ENCODE measurements at regions not wholly inside any gene's neighbourhood (a gene's known extent, or its start where the extent isn't known, plus 50 kb on each side); places are given as distances from the start of the nearest gene placed in this dataset.

DNA sequence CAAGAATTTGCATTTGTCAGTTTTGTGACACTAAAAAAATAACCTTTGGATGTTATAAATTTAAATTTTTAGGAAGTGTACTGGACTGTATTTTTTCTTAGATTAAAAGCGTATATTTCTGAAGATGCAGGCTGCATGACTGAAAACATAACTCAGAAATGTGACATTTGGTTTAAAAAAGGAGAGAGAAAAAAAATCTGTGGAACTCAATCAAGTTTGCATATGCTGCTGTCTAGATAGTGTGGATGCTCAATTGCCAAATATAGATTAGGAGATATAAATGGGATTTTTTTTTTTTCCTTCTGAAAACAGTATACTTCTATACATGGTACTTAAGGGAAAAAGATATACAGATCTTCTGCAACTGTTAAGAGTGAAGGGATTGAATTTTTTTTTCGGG, 402.3 kb downstream of the TAF11L14 start:
- TF ChIP-seq, protein P1, sequence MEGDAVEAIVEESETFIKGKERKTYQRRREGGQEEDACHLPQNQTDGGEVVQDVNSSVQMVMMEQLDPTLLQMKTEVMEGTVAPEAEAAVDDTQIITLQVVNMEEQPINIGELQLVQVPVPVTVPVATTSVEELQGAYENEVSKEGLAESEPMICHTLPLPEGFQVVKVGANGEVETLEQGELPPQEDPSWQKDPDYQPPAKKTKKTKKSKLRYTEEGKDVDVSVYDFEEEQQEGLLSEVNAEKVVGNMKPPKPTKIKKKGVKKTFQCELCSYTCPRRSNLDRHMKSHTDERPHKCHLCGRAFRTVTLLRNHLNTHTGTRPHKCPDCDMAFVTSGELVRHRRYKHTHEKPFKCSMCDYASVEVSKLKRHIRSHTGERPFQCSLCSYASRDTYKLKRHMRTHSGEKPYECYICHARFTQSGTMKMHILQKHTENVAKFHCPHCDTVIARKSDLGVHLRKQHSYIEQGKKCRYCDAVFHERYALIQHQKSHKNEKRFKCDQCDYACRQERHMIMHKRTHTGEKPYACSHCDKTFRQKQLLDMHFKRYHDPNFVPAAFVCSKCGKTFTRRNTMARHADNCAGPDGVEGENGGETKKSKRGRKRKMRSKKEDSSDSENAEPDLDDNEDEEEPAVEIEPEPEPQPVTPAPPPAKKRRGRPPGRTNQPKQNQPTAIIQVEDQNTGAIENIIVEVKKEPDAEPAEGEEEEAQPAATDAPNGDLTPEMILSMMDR (IDR thresholded peaks at IDR 0.05), result no peak
- no peak for DNase-seq
- no peak for ATAC-seq (ENCODE audit: low read depth)
- no peaks in the 10 kb centered on the region for H3K36me3 Mint-ChIP-seq (ENCODE audit: low read depth)
- ChIA-PET POLR2A (no interaction called here), CTCF (no interaction called here)
- H3K27me3 Mint-ChIP-seq, result no peaks in the 10 kb centered on the region
- intact Hi-C loops (cut with micrococcal nuclease), result no loop called here
- no peak overlapping the region for H3K27ac Mint-ChIP-seq
- H3K4me1 Mint-ChIP-seq, result peaks cover 3% of the 10 kb centered on the region
- no peak overlapping the region for H3K4me3 Mint-ChIP-seq
- no peaks in the 10 kb centered on the region for H3K9me3 Mint-ChIP-seq

DNA sequence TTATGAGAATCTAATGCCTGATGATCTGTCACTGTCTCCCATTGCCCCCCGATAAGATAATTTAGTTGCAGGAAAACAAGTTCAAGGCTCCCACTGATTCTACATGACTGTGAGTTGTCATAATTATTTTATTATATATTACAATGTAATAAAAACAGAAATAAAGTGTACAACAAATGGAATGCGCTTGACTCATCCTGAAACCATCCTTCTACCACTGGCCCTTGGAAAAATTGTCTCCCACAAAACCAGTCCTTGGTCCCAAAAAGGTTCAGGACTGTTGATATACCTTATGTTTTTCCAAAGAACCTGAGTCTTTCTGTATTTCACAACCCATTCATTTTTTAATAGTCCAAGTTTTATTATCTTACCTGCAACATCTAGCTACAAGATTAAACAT, 403.5 kb downstream of the TAF11L14 start:
- ChIA-PET POLR2A (no interaction called here), CTCF (no interaction called here)
- intact Hi-C loops (cut with micrococcal nuclease), result no loop called here
- Mint-ChIP-seq H3K36me3 (ENCODE audit: low read depth) (no peaks in the 10 kb centered on the region), H3K4me3 (no peak overlapping the region), H3K9me3 (no peaks in the 10 kb centered on the region), H3K4me1 (peaks cover under 1% of the 10 kb centered on the region), H3K27ac (no peak overlapping the region), H3K27me3 (no peaks in the 10 kb centered on the region)
- no peak for DNase-seq
- no peak for ATAC-seq (ENCODE audit: low read depth)
- TF ChIP-seq, protein P1 (IDR thresholded peaks at IDR 0.05), result no peak

DNA sequence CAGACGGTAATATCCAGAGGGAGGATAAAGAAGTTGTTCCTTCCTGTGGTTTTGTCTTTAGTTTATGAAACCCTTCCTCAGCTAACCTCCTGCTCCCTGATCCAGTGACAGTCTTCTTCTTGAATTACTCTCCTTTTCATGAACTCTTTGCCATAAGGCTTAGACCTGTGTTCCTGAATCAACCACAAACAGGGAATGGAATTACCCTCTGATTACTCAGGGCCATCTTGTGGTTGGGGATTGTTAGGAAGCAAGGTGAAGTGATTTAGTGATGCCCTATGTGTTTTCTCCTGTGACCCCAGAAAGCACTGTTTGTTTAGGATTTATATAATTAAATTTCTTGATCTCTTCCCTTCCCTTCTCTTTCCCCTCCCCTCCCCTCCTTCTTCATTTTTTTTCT, 409.1 kb downstream of the TAF11L14 start:
- POLR2A ChIA-PET, result no interaction called here
- intact Hi-C loops (cut with micrococcal nuclease), result no loop called here
- TF ChIP-seq, protein P1 (IDR thresholded peaks at IDR 0.05), result no peak
- no peak for ATAC-seq (ENCODE audit: low read depth)
- CTCF ChIA-PET, result no interaction called here
- no peaks in the 10 kb centered on the region for H3K36me3 Mint-ChIP-seq (ENCODE audit: low read depth)
- no peak overlapping the region for H3K4me3 Mint-ChIP-seq
- DNase-seq, result no peak
- no peaks in the 10 kb centered on the region for H3K9me3 Mint-ChIP-seq
- H3K4me1 Mint-ChIP-seq, result no peaks in the 10 kb centered on the region
- no peaks in the 10 kb centered on the region for H3K27me3 Mint-ChIP-seq
- no peak overlapping the region for H3K27ac Mint-ChIP-seq

DNA sequence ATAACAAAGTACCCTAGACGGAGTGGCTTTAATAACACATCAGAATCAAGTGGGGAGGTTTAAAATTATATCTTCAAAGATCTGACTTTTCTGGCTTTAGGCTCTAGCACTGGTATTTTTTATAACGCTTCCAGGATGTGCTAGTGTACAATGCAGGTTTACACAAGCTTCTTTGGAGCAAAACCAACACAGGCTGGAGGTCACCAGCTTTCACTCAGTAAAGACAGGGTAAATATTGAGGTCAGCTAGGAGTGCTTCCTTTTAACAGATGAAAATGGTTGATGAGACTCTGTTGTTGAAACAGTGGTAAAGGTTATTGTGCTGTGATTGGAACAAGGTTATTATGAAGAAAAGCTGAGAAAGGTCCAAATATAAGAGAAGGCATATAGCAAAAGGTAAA, 414.2 kb downstream of the TAF11L14 start:
- TF ChIP-seq, protein P1 (IDR thresholded peaks at IDR 0.05), result no peak
- Mint-ChIP-seq H3K4me3 (no peak overlapping the region), H3K27ac (no peak overlapping the region), H3K27me3 (no peaks in the 10 kb centered on the region), H3K36me3 (ENCODE audit: low read depth) (no peaks in the 10 kb centered on the region), H3K9me3 (no peaks in the 10 kb centered on the region), H3K4me1 (no peaks in the 10 kb centered on the region)
- intact Hi-C loops (cut with micrococcal nuclease), result no loop called here
- ChIA-PET CTCF (no interaction called here), POLR2A (interaction anchor here (0.6 kb wide), 1 partner anchor 810 kb away, joined by 3 read pairs; no protein-coding TSS in a partner anchor)
- DNase-seq (no peak), ATAC-seq (ENCODE audit: low read depth) (no peak)

DNA sequence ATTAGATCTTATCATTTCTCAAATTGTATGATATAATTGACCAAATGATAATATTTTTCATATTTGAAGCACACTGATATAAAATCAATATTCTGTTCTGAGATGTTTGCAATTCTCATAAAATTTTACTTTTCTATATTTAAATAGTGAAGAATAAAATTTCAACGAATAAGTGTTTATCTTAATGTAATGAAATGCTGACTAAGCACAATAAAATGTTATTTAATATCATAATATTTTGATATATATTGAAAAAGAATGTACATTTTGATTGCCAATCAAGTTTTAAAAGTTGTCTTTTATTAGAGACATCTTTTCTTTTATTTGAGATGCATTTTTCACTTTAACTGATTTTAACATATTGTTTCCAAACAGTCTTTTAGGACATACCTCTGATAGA, 416.1 kb downstream of the TAF11L14 start:
- POLR2A ChIA-PET, result no interaction called here
- TF ChIP-seq, protein P1 (IDR thresholded peaks at IDR 0.05), result no peak
- CTCF ChIA-PET, result no interaction called here
- no peaks in the 10 kb centered on the region for H3K4me1 Mint-ChIP-seq
- ATAC-seq (ENCODE audit: low read depth) (no peak), DNase-seq (no peak)
- no peaks in the 10 kb centered on the region for H3K9me3 Mint-ChIP-seq
- H3K36me3 Mint-ChIP-seq (ENCODE audit: low read depth), result no peaks in the 10 kb centered on the region
- no peak overlapping the region for H3K27ac Mint-ChIP-seq
- H3K4me3 Mint-ChIP-seq, result no peak overlapping the region
- intact Hi-C loops (cut with micrococcal nuclease), result no loop called here
- H3K27me3 Mint-ChIP-seq, result no peaks in the 10 kb centered on the region

Measured in activated B cell treated with CpG ODN at 0.5 μM for 24 hours (primary cell).